ENCODE measurements at regions not wholly inside any gene's neighbourhood (a gene's known extent, or its start where the extent isn't known, plus 50 kb on each side); places are given as distances from the start of the nearest gene placed in this dataset.
"Not testable (repeated sequence)": the region's sequence is repeated elsewhere in the genome, so short reads cannot be mapped to it uniquely, and the experiment has no call there.

DNA sequence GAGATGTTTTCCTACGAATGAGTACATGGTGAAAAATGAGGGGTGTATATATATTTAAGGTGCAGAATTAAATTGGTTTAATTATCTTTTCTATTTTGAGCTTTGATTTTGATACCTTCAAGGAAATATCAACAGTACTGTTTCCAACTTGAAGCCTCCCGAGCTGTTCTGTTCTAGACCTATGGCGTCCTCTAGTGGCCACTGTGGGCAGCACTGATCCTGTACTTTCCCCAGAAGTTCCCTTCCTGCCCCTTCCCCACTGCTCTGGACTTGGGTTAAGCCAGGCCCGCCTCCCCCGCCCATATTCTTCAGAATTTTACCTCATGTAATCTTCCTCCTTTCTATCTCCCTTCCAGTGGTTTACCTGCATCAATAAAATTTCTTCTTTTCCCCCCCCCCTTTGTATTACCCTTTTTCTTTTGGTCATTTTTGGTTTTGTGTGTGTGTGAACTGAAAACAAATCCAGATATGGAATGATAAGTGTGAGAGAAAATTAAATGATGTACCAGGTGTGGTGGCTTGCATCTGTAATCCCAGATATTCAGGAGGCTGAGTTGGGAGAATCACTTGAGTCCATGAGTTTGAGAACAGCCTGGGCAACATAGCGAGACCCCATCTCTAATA is 1643.5 kb downstream of the TP53TG3F start:
- WGBS (ENCODE audit: insufficient coverage, low coverage, missing lambda C conversion rate): 2% methylated on average over 6 of the region's 6 CpGs
- ChIA-PET CTCF (ENCODE audit: low intra/inter-chr PET ratio) (no interaction called here), POLR2A (no interaction called here)
- Histone ChIP-seq H3K27me3 (ENCODE audit: control insufficient read depth in 2 of 2, insufficient read depth in 2 of 2, low read length in 2 of 2) (no peaks in the 10 kb centered on the region), H4K20me1 (replicated peaks; ENCODE audit: control insufficient read depth, insufficient read depth, low read length) (no peaks in the 10 kb centered on the region), H3K4me2 (ENCODE audit: insufficient read depth, low read length) (no peak overlapping the region), H3K4me3 (no peak overlapping the region), H3K9me3 (replicated peaks; ENCODE audit: control insufficient read depth, insufficient read depth, low read depth, low read length) (no peaks in the 10 kb centered on the region), H3K9ac (ENCODE audit: insufficient read depth in 1 of 2, low read depth in 2 of 2, low read length in 2 of 2) (no peak overlapping the region), H3K79me2 (ENCODE audit: control insufficient read depth, insufficient read depth, low read length) (no peaks in the 10 kb centered on the region), H3K27ac (ENCODE audit: extremely low read depth, low read depth, low read length) (no peak overlapping the region), H2AFZ (ENCODE audit: low read depth, low read length) (no peak overlapping the region), H3K9me1 (ENCODE audit: control insufficient read depth, insufficient read depth, low read length) (no peaks in the 10 kb centered on the region), H3K36me3 (ENCODE audit: control insufficient read depth, insufficient read depth, low read length) (no peaks in the 10 kb centered on the region), H3K4me1 (replicated peaks in 1 of 2; ENCODE audit: control insufficient read depth in 2 of 2, insufficient read depth in 2 of 2, low read length in 2 of 2) (no peaks in the 10 kb centered on the region)
- DNase-seq (ENCODE audit: extremely low read depth in 1 of 4, low spot score in 3 of 4): peak; percentile 9 to 29 (median 26)
- no TSS peak for BruUV-seq (replicated peaks)
- in situ Hi-C loops (cut with MboI): loop anchor here (10.0 kb wide), 1 partner anchor 518 kb away; no protein-coding TSS in a partner anchor
- intact Hi-C loops (cut with micrococcal nuclease): no loop called here
- no peak for FAIRE-seq
- TF ChIP-seq, protein P1, sequence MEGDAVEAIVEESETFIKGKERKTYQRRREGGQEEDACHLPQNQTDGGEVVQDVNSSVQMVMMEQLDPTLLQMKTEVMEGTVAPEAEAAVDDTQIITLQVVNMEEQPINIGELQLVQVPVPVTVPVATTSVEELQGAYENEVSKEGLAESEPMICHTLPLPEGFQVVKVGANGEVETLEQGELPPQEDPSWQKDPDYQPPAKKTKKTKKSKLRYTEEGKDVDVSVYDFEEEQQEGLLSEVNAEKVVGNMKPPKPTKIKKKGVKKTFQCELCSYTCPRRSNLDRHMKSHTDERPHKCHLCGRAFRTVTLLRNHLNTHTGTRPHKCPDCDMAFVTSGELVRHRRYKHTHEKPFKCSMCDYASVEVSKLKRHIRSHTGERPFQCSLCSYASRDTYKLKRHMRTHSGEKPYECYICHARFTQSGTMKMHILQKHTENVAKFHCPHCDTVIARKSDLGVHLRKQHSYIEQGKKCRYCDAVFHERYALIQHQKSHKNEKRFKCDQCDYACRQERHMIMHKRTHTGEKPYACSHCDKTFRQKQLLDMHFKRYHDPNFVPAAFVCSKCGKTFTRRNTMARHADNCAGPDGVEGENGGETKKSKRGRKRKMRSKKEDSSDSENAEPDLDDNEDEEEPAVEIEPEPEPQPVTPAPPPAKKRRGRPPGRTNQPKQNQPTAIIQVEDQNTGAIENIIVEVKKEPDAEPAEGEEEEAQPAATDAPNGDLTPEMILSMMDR (IDR thresholded peaks at IDR 0.05 in 2 of 3, conservative IDR thresholded peaks at IDR 0.05 in 1 of 3; ENCODE audit: insufficient read depth in 2 of 3, low read depth in 1 of 3, low read length in 3 of 3): peak in 2 of 3 experiments; percentile 48 to 61; a peak in 4 of 6 replicates
- TF ChIP-seq RAD21 (CRISPR knock-in tag; conservative IDR thresholded peaks at IDR 0.05 in 1 of 2, IDR thresholded peaks at IDR 0.05 in 1 of 2): peak; percentile 18 to 47; a peak in 2 of 4 replicates
- no peak for TF ChIP-seq CBFA2T3 (IDR thresholded peaks at IDR 0.05)
- TF ChIP-seq ZNF316 (IDR thresholded peaks at IDR 0.05): no peak
- 0 out of 3 replicates have a peak, but pooled peaks have one; percentile 37 for ATAC-seq

DNA sequence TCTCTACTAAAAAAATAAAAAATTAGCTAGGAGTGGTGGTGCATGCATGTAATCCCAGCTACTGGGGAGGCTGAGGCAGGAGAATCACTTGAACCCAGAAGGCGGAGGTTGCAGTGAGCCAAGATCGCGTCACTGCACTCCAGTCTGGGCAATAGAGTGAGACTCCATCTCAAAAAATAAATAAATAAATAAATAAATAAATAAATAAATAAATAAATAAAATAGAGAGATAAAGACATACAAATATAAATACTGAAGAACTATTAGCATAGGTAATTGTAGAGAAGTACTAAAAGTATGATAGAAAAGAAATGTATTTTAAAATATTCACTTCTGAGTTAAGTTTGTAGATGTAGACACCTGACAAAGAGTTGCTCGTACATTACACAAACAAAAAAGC is 1652.4 kb downstream of the TP53TG3F start:
- H3K9me1 ChIP-seq (ENCODE audit: control insufficient read depth, insufficient read depth, low read length); ATAC-seq; H3K27ac ChIP-seq (ENCODE audit: extremely low read depth, low read depth, low read length); H3K4me2 ChIP-seq (ENCODE audit: insufficient read depth, low read length); CTCF ChIA-PET (ENCODE audit: low intra/inter-chr PET ratio); DNase-seq (ENCODE audit: extremely low read depth in 1 of 4, low spot score in 3 of 4); H3K27me3 ChIP-seq (ENCODE audit: control insufficient read depth in 2 of 2, insufficient read depth in 2 of 2, low read length in 2 of 2); H3K79me2 ChIP-seq (ENCODE audit: control insufficient read depth, insufficient read depth, low read length); FAIRE-seq; H3K36me3 ChIP-seq (ENCODE audit: control insufficient read depth, insufficient read depth, low read length); H4K20me1 ChIP-seq (replicated peaks; ENCODE audit: control insufficient read depth, insufficient read depth, low read length); H3K9ac ChIP-seq (ENCODE audit: insufficient read depth in 1 of 2, low read depth in 2 of 2, low read length in 2 of 2); H2AFZ ChIP-seq (ENCODE audit: low read depth, low read length); BruUV-seq (replicated peaks); POLR2A ChIA-PET; H3K4me3 ChIP-seq; in situ Hi-C loops (cut with MboI); H3K4me1 ChIP-seq (replicated peaks in 1 of 2; ENCODE audit: control insufficient read depth in 2 of 2, insufficient read depth in 2 of 2, low read length in 2 of 2); H3K9me3 ChIP-seq (replicated peaks; ENCODE audit: control insufficient read depth, insufficient read depth, low read depth, low read length); intact Hi-C loops (cut with micrococcal nuclease): not testable (repeated sequence)
- 6% methylated on average over 4 of the region's 4 CpGs for WGBS (ENCODE audit: insufficient coverage, low coverage, missing lambda C conversion rate)

All from K562 (cell line).